Astrocyte of the cerebellum (primary cell): ENCODE measurements at regions not wholly inside any gene's neighbourhood (a gene's known extent, or its start where the extent isn't known, plus 50 kb on each side); places are given as distances from the start of the nearest gene placed in this dataset.

Experiments
- DNase-seq: peaks from one replicate; pipeline ENCODE4 v3.0.0-alpha.2; 2011; ENCODE audit warnings: low read depth
- H3K4me3 ChIP-seq: 2 replicates; pipeline ENCODE4 v1.5.1; 2011; ENCODE audit warnings: mild to moderate bottlenecking, low read depth, low read length, moderate library complexity
- in situ Hi-C: cut with HindIII; loops from 2 replicates; pipeline ENCODE4 v1.10.0; 2017; ENCODE audit warnings: low sequenced_read_pairs
- TF ChIP-seq, protein P1 (sequence below): IDR thresholded peaks from 2 replicates; pipeline ENCODE4 v1.5.1; 2012; ENCODE audit warnings: low read length, low read depth, moderate library complexity, mild to moderate bottlenecking; ENCODE audit errors: missing control alignments

DNA sequence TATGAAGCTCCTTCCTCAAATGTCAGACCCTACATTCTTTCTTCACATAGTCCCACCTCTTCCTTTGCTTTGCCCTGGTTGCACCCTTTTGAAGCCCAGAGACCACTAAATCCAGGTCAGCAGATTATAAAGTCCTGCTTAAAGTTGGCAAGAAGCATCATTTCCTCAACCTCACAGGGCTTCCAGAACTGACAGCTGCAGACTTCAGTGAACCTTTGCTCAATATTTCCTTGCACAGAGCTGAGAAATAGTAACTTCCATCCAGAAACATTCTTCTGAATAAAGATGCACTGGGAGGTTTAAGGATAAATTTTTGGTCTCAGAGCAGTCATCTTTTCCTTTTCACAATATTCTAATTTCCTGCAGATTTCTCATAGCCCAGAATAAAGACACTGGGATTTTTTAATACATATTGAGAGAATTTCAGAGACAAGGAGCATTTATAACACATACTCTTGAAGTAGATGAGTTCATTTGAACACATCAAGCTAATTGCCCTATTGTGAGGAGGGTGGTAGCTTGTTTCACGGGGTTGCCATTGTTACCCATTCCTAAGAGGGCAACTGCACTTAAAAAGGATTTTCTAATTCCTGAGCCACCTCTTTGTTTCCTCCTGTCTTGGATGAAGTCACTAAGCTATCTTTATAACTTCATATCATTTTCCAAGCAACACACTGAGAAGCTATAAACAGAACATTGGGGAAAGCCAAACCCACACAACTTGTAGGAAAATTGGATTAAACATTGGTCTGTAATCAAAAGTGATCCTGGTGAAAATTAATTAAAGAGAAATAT, 150.2 kb upstream of the PLN start:
- no peak overlapping the region for H3K4me3 ChIP-seq
- in situ Hi-C loops: no loop called here
- DNase-seq: no peak
- TF ChIP-seq, protein P1, sequence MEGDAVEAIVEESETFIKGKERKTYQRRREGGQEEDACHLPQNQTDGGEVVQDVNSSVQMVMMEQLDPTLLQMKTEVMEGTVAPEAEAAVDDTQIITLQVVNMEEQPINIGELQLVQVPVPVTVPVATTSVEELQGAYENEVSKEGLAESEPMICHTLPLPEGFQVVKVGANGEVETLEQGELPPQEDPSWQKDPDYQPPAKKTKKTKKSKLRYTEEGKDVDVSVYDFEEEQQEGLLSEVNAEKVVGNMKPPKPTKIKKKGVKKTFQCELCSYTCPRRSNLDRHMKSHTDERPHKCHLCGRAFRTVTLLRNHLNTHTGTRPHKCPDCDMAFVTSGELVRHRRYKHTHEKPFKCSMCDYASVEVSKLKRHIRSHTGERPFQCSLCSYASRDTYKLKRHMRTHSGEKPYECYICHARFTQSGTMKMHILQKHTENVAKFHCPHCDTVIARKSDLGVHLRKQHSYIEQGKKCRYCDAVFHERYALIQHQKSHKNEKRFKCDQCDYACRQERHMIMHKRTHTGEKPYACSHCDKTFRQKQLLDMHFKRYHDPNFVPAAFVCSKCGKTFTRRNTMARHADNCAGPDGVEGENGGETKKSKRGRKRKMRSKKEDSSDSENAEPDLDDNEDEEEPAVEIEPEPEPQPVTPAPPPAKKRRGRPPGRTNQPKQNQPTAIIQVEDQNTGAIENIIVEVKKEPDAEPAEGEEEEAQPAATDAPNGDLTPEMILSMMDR: no peak

DNA sequence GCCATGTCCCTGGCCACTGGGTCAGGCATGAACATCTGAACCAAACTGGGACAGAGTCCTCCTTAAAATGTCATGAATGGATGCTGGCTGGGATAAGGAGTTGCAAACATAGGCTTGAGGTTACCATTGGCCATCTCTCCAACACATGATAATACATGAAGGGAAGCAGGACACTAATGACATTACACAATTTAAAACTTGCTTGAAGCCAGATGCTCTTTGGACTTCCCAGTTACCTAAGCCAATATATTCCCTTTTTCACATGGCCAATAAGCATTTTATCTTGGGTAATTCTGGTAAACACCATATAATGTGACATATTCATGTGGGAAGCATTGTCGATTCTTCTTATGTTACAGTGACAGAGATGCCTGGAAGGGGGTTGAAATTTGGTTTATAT, 148.0 kb upstream of the PLN start:
- in situ Hi-C loops: no loop called here
- no peak overlapping the region for H3K4me3 ChIP-seq
- TF ChIP-seq, protein P1: no peak
- DNase-seq: no peak

DNA sequence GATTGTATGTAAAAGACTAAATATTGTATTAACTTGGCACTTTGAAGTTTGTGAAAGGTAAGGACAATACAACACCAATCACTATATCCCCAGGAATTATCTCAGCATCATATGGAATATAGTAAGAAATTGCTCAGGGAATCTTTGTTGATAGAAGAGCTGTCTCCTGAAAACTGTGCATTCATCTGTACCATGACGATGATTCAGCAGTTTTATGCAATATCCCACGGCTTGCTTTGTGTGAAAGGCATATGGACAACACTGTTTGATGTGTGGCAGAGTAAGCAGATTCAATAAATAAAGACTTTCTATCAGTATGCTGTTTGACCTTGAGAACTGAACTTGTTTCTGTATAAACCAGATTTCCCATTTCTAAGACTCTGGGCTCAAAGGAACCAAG, 147.5 kb upstream of the PLN start:
- no peak overlapping the region for H3K4me3 ChIP-seq
- TF ChIP-seq, protein P1: no peak
- DNase-seq: no peak
- in situ Hi-C loops: no loop called here

DNA sequence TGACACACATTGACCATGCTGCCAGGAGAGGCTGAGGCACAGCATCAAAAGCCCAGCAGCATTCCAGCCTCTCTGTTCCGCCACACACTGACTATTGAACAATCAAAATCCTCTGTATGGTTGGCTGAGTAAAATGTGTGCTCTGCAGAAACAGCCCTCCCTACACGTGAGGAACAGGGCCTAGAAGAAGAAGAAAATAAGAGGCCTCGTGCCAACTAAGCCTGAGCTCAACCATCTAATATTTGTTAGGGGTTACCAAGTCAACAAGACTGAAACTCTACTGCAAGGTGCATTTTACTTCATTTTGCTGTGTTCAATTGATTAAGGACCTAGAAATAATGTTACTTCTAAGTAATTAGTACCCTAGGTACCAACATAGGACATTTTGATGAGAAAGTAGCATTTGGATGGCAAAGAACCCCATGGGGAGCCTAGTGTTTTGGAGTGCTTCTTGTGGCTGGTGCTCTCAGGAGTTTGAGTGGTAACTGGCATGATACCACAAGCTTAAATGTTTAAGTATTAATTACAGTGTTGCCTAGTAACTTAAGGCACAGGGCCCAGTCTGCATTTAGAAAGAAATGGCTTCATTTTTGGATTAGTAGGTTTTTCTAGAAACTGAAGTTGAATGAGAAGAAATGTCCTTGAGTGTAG, 146.6 kb upstream of the PLN start:
- TF ChIP-seq, protein P1: no peak
- in situ Hi-C loops: no loop called here
- no peak for DNase-seq
- H3K4me3 ChIP-seq: no peak overlapping the region

DNA sequence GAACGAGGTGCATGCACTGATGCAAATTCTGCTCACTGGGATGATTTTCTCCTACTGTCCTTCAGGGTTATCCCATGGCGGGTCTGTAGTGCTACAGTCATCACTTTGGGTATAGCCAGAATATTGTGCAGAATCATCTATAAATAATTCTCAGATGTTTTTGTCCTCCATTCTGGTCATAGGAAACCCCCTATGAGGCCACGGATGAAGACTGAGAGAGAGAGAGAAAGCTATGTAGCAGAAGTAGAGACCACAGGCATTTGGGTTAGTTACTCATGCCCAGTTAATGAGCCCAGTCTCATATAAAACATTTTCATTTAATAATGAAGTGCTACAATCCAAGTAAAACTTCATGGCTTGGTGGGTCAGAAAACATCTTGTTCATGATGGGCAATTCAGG, 145.1 kb upstream of the PLN start:
- in situ Hi-C loops: no loop called here
- TF ChIP-seq, protein P1: no peak
- no peak for DNase-seq
- H3K4me3 ChIP-seq: no peak overlapping the region

DNA sequence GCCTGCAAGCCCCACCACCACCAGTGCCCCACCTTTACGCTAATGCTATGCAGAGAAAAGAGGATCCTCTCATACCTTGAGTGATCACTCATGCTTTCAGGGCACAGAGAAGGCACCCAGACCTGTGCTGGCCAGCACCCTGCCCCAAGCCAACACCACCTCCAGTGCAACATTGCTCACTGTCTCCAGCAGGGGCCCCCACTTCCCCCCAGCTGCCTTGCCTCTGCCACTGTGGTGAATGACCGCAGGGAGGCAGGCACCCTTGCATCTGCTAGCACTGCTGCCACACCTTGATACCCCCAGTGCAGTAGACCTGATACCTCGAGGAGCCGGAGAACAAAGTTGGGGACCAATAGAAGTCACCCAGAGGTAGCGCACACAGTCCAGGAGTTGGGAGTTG, 139.2 kb upstream of the PLN start:
- TF ChIP-seq, protein P1: no peak
- DNase-seq: no peak
- in situ Hi-C loops: no loop called here
- H3K4me3 ChIP-seq: no peak overlapping the region
